Large intestine (tissue), 3 donors: ENCODE measurements at regions not wholly inside any gene's neighbourhood (a gene's known extent, or its start where the extent isn't known, plus 50 kb on each side); places are given as distances from the start of the nearest gene placed in this dataset.

Experiments used
- DNase-seq, 2 donors: peaks; one replicate each; pipeline versions ENCODE4 v3.0.0 to v3.0.0-alpha.2; 2013
- H3K27ac ChIP-seq: one replicate; pipeline ENCODE4 v1.5.1; 2013; ENCODE audit warnings: low read length
- H3K27me3 ChIP-seq: 2 replicates; pipeline ENCODE4 v1.6.1; 2013; ENCODE audit warnings: low read length; ENCODE audit not compliant: control insufficient read depth, insufficient read depth
- H3K36me3 ChIP-seq: 2 replicates; pipeline ENCODE4 v1.6.1; 2013; ENCODE audit warnings: low read length; ENCODE audit not compliant: control insufficient read depth, insufficient read depth
- H3K4me1 ChIP-seq: one replicate; pipeline ENCODE4 v1.6.1; 2013; ENCODE audit warnings: low read length; ENCODE audit not compliant: control insufficient read depth, insufficient read depth
- H3K4me3 ChIP-seq: one replicate; pipeline ENCODE4 v1.5.1; 2013; ENCODE audit warnings: low read length
- H3K9me3 ChIP-seq: one replicate; pipeline ENCODE4 v1.6.1; 2013; ENCODE audit warnings: mild to moderate bottlenecking, low read depth, low read length, moderate library complexity; ENCODE audit not compliant: control insufficient read depth
- WGBS: methylation state at CpG from one replicate; pipeline ENCODE4 v1.1.5; 2013; ENCODE audit warnings: low lambda C conversion rate; ENCODE audit not compliant: insufficient coverage; 5-methylcytosine and 5-hydroxymethylcytosine counted together

- DNase-seq = no peak
- no peaks in the 10 kb centered on the region for H3K4me1 ChIP-seq
- no peak overlapping the region for H3K4me3 ChIP-seq
- no peak overlapping the region for H3K27ac ChIP-seq
- H3K9me3 ChIP-seq = no peaks in the 10 kb centered on the region
- no peaks in the 10 kb centered on the region for H3K36me3 ChIP-seq
- no peaks in the 10 kb centered on the region for H3K27me3 ChIP-seq
- WGBS = 100% methylated on average over 1 of the region's 1 CpG
Observed at GRCh38 chr6:129911732-129912131, 50.6 kb upstream of the TMEM244 start.
